Left lung (tissue), 4 donors: ENCODE measurements at regions not wholly inside any gene's neighbourhood (a gene's known extent, or its start where the extent isn't known, plus 50 kb on each side); places are given as distances from the start of the nearest gene placed in this dataset.

Source experiments
- ATAC-seq: fragments of 200-7000 bp; cut with Tn5 transposase; one replicate; pipeline ENCODE4 v1.9.1; 2020; ENCODE audit warnings: moderate library complexity
- DNase-seq, 4 donors: peaks; one replicate each; pipeline ENCODE4 v3.0.0-alpha.2; 2013 to 2020
- H3K27ac ChIP-seq, 2 donors: fragments of 200-600 bp; sonication (generic) in 1 of 2; one replicate each; pipeline versions ENCODE4 v1.5.0 to v1.8.0; 2020 to 2021
- H3K27me3 ChIP-seq, 2 donors: fragments of 200-600 bp; sonication (generic) in 1 of 2; one replicate each; pipeline versions ENCODE4 v1.5.0 to v1.8.0; 2020 to 2021
- H3K36me3 ChIP-seq, 2 donors: fragments of 200-600 bp; sonication (generic) in 1 of 2; one replicate each; pipeline versions ENCODE4 v1.5.0 to v1.8.0; 2020 to 2021
- H3K4me1 ChIP-seq, 2 donors: fragments of 200-600 bp; one replicate each; pipeline ENCODE4 v1.8.0; 2021
- H3K4me3 ChIP-seq, 2 donors: fragments of 200-600 bp; sonication (generic) in 1 of 2; one replicate each; pipeline versions ENCODE4 v1.5.0 to v1.8.0; 2020 to 2021; ENCODE audit warnings: mild to moderate bottlenecking in 1 of 2
- H3K9me3 ChIP-seq, 2 donors: fragments of 200-600 bp; sonication (generic) in 1 of 2; one replicate each; pipeline versions ENCODE4 v1.5.0 to v1.8.0; 2020 to 2021
- CTCF ChIP-seq, 2 donors: fragments of 200-600 bp; sonication (generic) in 1 of 2; IDR thresholded peaks; one replicate each; pipeline versions ENCODE4 v1.5.0 to v1.8.0; 2021; ENCODE audit warnings: antibody characterized with exemption in 2 of 2
- intact Hi-C, 2 donors: fragments of 100-400 bp; cut with DNase I; formaldehyde crosslinking; loops; one replicate each; pipeline versions ENCODE4 v1.11.2 to v1.14.2; 2022
- donor health status: DM: no; HTN: yes; CAD: no.
- donor health status: DM: no; HTN: no; CAD: no.

GRCh38 chr3:124315215-124316033, 323.5 kb upstream of the ROPN1 start:
- Histone ChIP-seq H3K4me3 (no peak overlapping the region), H3K27ac (no peak overlapping the region), H3K36me3 (no peaks in the 10 kb centered on the region), H3K4me1 (peaks cover 0 to 2% of the 10 kb centered on the region in 2 donors), H3K9me3 (no peaks in the 10 kb centered on the region), H3K27me3 (no peaks in the 10 kb centered on the region)
- TF ChIP-seq CTCF (IDR thresholded peaks at IDR 0.05) = no peak
- no peak for DNase-seq
- no peak for ATAC-seq
- intact Hi-C loops = no loop called here

- no peaks in the 10 kb centered on the region for H3K9me3 ChIP-seq
- DNase-seq (no peak), ATAC-seq (no peak)
- H3K36me3 ChIP-seq = no peaks in the 10 kb centered on the region
- peaks cover 0 to 2% of the 10 kb centered on the region in 2 donors for H3K4me1 ChIP-seq
- intact Hi-C loops = no loop called here
- no peak overlapping the region for H3K27ac ChIP-seq
- no peaks in the 10 kb centered on the region for H3K27me3 ChIP-seq
- TF ChIP-seq CTCF (IDR thresholded peaks at IDR 0.05) = no peak
- H3K4me3 ChIP-seq = no peak overlapping the region
Observed at GRCh38 chr3:124316034-124316287, 324.0 kb upstream of the ROPN1 start.

- no peaks in the 10 kb centered on the region for H3K9me3 ChIP-seq
- DNase-seq = no peak
- H3K4me1 ChIP-seq = peaks cover 0 to 2% of the 10 kb centered on the region in 2 donors
- no peak for TF ChIP-seq CTCF (IDR thresholded peaks at IDR 0.05)
- no peak for ATAC-seq
- intact Hi-C loops = no loop called here
- H3K36me3 ChIP-seq = no peaks in the 10 kb centered on the region
- H3K4me3 ChIP-seq = no peak overlapping the region
- no peaks in the 10 kb centered on the region for H3K27me3 ChIP-seq
- no peak overlapping the region for H3K27ac ChIP-seq
Observed at GRCh38 chr3:124318014-124318413, 326.1 kb upstream of the ROPN1 start.

GRCh38 chr3:124318656-124319055, 326.7 kb upstream of the ROPN1 start:
- no peaks in the 10 kb centered on the region for H3K9me3 ChIP-seq
- H3K27me3 ChIP-seq = no peaks in the 10 kb centered on the region
- H3K36me3 ChIP-seq = no peaks in the 10 kb centered on the region
- peaks cover 0 to 2% of the 10 kb centered on the region in 2 donors for H3K4me1 ChIP-seq
- intact Hi-C loops = no loop called here
- TF ChIP-seq CTCF (IDR thresholded peaks at IDR 0.05) = no peak
- DNase-seq (no peak), ATAC-seq (no peak)
- H3K4me3 ChIP-seq = no peak overlapping the region
- H3K27ac ChIP-seq = no peak overlapping the region

- ATAC-seq = no peak
- intact Hi-C loops = no loop called here
- Histone ChIP-seq H3K4me3 (no peak overlapping the region), H3K27ac (no peak overlapping the region), H3K4me1 (peaks cover 0 to 2% of the 10 kb centered on the region in 2 donors), H3K36me3 (no peaks in the 10 kb centered on the region), H3K27me3 (no peaks in the 10 kb centered on the region), H3K9me3 (no peaks in the 10 kb centered on the region)
- TF ChIP-seq CTCF (IDR thresholded peaks at IDR 0.05) = no peak
- no peak for DNase-seq
Observed at GRCh38 chr3:124320976-124321375, 329.1 kb upstream of the ROPN1 start.
